T-helper 17 cell (primary cell): ENCODE measurements at regions not wholly inside any gene's neighbourhood (a gene's known extent, or its start where the extent isn't known, plus 50 kb on each side); places are given as distances from the start of the nearest gene placed in this dataset.
"Not testable (repeated sequence)": the region's sequence is repeated elsewhere in the genome, so short reads cannot be mapped to it uniquely, and the experiment has no call there.

Experiments used
- ATAC-seq: fragments of 150-1000 bp; cut with Tn5 transposase; 2 replicates; pipeline ENCODE4 v1.10.0; 2021; ENCODE audit warnings: mild to moderate bottlenecking, moderate library complexity
- DNase-seq, 3 donors: peaks; one replicate each; pipeline versions ENCODE4 v3.0.0 to v3.0.0-alpha.2; 2020 to 2021
- H3K9me3 ChIP-seq: one replicate; pipeline ENCODE4 v1.7.0; 2013; ENCODE audit warnings: low read length, mild to moderate bottlenecking; ENCODE audit not compliant: control insufficient read depth, poor library complexity, severe bottlenecking
- H3K27ac Mint-ChIP-seq: one replicate; pipeline ENCODE4 v1.8.0; 2022; ENCODE audit warnings: mild to moderate bottlenecking, moderate library complexity, mixed read lengths
- H3K27me3 Mint-ChIP-seq: one replicate; pipeline ENCODE4 v1.8.0; 2022; ENCODE audit warnings: mixed read lengths
- H3K36me3 Mint-ChIP-seq: one replicate; pipeline ENCODE4 v1.8.0; 2022; ENCODE audit warnings: low read depth, mixed read lengths
- H3K4me1 Mint-ChIP-seq: one replicate; pipeline ENCODE4 v1.8.0; 2022; ENCODE audit warnings: mild to moderate bottlenecking, mixed read lengths
- H3K4me3 Mint-ChIP-seq: one replicate; pipeline ENCODE4 v1.8.0; 2022; ENCODE audit warnings: mild to moderate bottlenecking, moderate library complexity, mixed read lengths

DNA sequence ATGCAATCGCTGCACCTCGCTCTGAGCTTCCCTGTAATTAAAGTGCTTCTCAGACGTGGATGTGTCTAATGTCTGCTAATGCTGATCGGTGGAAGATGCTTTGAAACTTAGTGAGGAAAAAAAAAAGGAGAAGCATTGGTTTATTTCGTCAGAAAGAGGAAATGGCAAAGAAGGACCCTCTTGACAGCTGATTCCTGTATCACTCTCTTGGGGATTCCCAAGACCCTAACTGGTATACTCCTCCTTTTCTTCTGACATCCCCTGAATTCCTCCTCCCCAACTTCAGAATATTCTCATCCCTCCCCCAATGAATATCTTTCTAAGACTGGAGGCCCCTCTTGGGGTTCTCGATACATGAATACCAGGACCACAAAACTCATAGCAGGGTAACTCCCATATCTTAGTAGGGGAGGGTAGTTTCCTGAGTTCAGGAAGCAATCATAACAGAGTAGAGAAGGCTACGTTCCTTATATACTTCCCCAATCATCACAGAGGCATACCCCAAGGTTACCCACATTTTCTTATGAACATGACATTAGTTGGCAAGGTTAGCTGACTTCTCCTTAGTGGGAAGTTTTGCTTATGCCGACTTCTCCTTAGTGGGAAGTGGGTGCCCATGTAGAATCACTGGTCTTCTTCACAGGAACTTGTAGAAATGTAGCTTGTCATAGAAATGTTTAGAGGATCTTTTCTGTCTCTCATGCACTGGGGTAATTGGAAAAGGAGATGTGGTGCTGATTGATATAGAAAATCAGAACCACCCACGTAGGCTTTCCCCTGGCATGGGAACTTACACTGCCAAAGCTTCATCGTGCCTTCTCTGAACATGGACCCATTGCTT lies 63.8 kb upstream of the ATXN1 start:
- H3K9me3 ChIP-seq = no peaks in the 10 kb centered on the region
- DNase-seq (no peak), ATAC-seq (no peak)
- peaks cover 22% of the 10 kb centered on the region for H3K27me3 Mint-ChIP-seq
- peaks cover 2% of the 10 kb centered on the region for H3K4me1 Mint-ChIP-seq
- no peaks in the 10 kb centered on the region for H3K36me3 Mint-ChIP-seq
- H3K27ac Mint-ChIP-seq = no peak overlapping the region
- no peak overlapping the region for H3K4me3 Mint-ChIP-seq

DNA sequence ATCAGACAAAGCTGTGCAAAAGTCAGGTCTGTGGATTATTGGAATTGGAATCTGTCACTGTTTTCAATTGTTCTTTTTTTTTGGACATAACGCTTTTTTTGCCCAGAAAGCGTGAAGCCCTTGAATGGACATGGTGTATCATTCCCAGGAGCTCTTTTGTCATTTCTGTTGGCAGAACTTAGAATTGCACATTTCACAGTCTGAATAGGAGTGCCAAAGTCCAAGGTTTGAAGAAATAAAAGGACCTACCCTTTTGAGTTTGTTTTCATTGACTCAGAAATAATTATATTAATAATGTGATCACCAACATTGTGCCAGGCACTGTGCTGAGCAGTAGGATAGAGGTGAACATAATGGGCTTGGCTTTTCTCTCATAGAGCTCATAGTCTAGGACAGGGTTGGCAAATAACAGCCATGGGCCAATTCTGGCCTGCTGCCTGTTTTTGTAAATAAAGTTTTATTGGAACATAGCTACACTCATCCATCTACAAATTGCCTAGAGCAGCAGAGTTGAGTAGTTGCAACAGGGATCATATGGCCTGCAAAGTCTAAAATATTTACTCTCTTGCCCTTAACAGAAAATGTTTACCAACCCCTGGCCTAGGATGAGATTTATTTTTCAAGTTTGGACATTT lies 62.6 kb upstream of the ATXN1 start:
- Mint-ChIP-seq H3K4me1 (peaks cover 2% of the 10 kb centered on the region), H3K27me3 (peaks cover 22% of the 10 kb centered on the region), H3K36me3 (no peaks in the 10 kb centered on the region), H3K27ac (no peak overlapping the region), H3K4me3 (no peak overlapping the region)
- no peak for ATAC-seq
- no peak for DNase-seq
- H3K9me3 ChIP-seq = no peaks in the 10 kb centered on the region

DNA sequence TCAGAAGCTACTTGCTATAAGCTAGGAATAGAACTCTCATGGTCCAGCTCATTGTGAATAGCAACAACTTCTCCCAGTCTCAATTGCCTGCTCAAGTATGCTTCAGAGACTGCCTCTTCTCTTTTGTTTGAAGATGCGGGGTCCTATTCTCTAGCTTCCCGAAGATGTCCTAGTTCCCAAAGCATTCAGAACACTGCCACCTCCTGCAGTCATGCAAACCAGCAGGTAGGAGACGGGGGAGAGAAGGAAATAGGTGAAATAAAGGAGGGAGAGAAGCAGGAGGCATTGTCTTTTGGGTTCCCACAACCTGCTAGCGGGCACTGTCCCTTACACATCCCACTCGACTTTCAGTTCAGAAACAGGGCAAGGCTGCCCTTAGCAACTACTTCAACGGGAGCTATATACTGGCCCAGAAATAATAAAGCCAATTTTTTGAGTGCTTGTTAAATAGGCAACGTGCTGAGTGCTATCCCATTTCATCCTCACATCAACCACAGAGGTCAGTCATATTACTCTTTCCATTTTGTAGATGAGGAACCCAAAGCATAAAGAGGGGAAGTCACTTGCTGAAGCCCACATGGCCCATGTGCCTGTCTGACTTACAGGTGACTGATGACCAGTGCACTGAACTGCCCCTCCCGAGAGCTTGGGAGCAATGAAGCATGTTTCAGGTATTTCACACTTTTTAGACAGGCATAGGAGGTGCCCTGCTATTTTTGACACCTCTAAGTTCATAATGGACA lies 61.9 kb upstream of the ATXN1 start:
- Mint-ChIP-seq H3K4me3 (no peak overlapping the region), H3K27me3 (peaks cover 22% of the 10 kb centered on the region), H3K36me3 (no peaks in the 10 kb centered on the region), H3K27ac (no peak overlapping the region), H3K4me1 (peaks cover 2% of the 10 kb centered on the region)
- ATAC-seq (no peak), DNase-seq (no peak)
- H3K9me3 ChIP-seq = no peaks in the 10 kb centered on the region

DNA sequence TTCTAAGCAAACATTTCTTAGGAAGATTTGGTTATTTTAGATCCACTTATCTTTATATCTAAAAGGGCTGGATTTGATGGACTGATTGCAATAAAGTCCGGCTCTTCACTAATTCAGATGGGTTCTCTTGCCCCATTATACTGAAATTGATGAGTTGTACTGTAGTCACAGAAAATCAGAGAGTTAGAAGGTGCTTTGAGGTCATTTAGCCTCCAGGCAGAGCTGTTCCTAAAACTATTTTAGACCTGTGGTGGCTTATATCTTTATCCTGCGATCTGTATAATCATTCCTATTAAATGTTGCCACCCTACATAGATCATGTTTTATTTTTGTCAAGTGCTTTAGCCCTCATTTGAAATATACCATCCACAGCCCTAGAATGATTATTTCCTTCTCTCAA lies 61.3 kb upstream of the ATXN1 start:
- H3K27me3 Mint-ChIP-seq = peaks cover 21% of the 10 kb centered on the region
- no peak for DNase-seq
- H3K9me3 ChIP-seq = no peaks in the 10 kb centered on the region
- H3K27ac Mint-ChIP-seq = no peak overlapping the region
- no peaks in the 10 kb centered on the region for H3K36me3 Mint-ChIP-seq
- peaks cover under 1% of the 10 kb centered on the region for H3K4me1 Mint-ChIP-seq
- ATAC-seq = no peak
- H3K4me3 Mint-ChIP-seq = no peak overlapping the region

DNA sequence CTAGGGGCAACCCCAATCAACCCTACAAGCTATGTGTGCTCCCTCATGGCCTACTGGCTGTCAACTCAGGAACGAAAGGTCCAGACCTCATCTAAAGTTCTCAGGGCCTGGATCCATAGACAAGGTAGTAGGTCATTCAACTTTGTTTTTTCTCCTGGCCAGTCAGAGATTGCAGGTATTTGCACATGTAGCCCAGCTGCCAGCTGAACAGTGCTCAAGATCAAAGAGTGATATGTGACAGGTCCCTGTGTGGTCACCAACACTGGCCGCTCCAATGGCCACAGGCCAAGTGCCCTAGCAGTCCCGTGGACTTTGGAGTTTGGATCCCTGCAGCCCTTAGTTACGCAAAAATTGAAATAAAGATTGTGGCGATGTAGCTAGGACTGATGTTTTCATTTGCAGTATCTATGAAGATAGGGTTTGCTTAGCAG lies 60.6 kb upstream of the ATXN1 start:
- H3K4me1 Mint-ChIP-seq = no peaks in the 10 kb centered on the region
- no peak for ATAC-seq
- H3K36me3 Mint-ChIP-seq = no peaks in the 10 kb centered on the region
- H3K27me3 Mint-ChIP-seq = peaks cover 16% of the 10 kb centered on the region
- H3K4me3 Mint-ChIP-seq = no peak overlapping the region
- no peak overlapping the region for H3K27ac Mint-ChIP-seq
- no peaks in the 10 kb centered on the region for H3K9me3 ChIP-seq
- no peak for DNase-seq

DNA sequence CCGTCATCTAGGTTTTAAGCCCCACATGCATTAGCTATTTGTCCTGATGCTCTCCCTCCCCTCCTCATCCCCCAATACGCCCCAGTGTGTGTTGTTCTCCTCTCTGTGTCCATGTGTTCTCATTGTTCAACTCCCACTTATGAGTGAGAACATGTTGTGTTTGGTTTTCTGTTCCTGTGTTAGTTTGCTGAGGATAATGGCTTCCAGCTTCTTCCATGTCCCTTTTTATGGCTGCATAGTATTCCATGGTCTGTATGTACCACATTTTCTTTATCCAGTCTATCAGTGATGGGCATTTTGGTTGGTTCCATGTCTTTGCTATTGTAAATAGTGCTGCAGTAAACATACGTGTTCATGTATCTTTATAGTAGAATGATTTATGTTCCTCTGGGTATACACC lies 59.0 kb upstream of the ATXN1 start:
- peaks cover 16% of the 10 kb centered on the region for H3K27me3 Mint-ChIP-seq
- not testable (repeated sequence) for H3K9me3 ChIP-seq, ATAC-seq, H3K27ac Mint-ChIP-seq, DNase-seq, H3K4me1 Mint-ChIP-seq, H3K4me3 Mint-ChIP-seq, H3K36me3 Mint-ChIP-seq

DNA sequence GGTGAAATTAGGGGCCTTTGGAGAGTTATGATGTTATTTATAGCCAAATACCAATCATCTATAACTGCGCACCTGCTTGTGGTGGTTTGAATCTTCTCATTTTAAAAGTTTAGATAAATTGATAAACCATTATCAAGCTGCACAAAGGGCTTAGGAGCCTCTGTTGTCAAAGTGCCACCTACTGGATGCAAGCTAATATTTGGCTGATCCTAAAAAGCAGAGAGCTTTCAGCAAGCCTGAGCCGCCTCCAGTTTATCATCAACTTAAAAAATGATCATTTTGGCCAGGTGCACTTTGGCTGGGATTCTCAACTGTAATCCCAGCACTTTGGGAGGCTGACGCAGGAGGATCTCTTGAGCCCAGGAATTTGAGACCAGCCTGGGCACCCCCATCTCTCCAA lies 58.5 kb upstream of the ATXN1 start:
- Mint-ChIP-seq H3K4me1 (no peaks in the 10 kb centered on the region), H3K36me3 (no peaks in the 10 kb centered on the region), H3K27ac (no peak overlapping the region), H3K27me3 (peaks cover 12% of the 10 kb centered on the region), H3K4me3 (no peak overlapping the region)
- no peak for DNase-seq
- ATAC-seq = no peak
- no peaks in the 10 kb centered on the region for H3K9me3 ChIP-seq

DNA sequence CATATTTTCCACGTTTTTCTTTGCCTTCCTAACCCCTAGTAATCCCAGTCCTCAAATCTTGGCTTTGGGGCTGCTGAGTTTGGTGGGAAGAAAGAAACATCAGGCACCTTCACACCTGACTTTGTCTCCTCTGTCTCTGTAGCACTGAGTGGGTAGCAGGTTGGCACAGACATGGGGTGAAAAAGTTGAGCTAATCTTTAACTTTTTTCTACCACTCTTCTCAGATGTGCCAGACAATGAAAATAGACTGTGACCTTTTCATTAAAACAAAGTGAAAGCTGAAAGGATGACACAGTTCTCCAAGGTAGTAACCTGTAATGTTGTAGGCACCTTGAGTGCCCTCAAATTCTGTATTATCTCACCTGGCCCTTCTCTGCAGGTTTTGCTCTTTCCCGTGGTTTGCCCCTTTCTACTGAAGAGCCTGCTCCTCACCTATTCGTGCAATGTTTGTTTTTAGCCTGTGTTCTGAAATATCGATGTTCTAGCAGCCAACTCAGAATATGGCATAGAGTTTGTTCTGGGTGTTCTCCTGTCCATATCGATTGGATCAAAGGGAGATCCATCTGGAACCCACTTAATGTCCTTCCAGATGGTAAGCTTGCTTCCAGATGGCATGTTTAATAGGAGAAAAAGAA lies 57.8 kb upstream of the ATXN1 start:
- H3K27me3 Mint-ChIP-seq = peaks cover 6% of the 10 kb centered on the region
- ATAC-seq = no peak
- no peaks in the 10 kb centered on the region for H3K36me3 Mint-ChIP-seq
- H3K4me1 Mint-ChIP-seq = no peaks in the 10 kb centered on the region
- DNase-seq = no peak
- no peaks in the 10 kb centered on the region for H3K9me3 ChIP-seq
- H3K4me3 Mint-ChIP-seq = no peak overlapping the region
- H3K27ac Mint-ChIP-seq = no peak overlapping the region

DNA sequence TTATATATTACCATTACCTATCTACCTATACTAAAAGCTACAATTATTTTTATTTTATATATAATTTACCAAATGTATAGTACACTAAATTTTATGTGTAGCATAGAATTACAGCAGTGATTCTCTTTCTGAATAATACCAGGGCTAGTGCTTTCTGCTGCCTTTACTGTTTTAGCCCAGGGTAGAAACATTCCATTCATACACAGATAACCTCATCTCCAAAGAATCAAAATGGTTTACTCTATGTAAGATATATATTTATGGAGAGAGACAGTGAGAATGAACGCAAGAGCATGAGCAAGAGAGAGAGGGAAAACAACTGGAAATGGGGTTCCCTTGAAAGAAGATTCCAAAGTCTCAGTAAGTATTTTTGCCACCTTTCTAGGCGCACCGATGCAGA lies 56.3 kb upstream of the ATXN1 start:
- no peaks in the 10 kb centered on the region for H3K9me3 ChIP-seq
- H3K4me1 Mint-ChIP-seq = no peaks in the 10 kb centered on the region
- no peaks in the 10 kb centered on the region for H3K36me3 Mint-ChIP-seq
- H3K4me3 Mint-ChIP-seq = no peak overlapping the region
- no peak for ATAC-seq
- DNase-seq = no peak
- H3K27ac Mint-ChIP-seq = no peak overlapping the region
- peaks cover 6% of the 10 kb centered on the region for H3K27me3 Mint-ChIP-seq

DNA sequence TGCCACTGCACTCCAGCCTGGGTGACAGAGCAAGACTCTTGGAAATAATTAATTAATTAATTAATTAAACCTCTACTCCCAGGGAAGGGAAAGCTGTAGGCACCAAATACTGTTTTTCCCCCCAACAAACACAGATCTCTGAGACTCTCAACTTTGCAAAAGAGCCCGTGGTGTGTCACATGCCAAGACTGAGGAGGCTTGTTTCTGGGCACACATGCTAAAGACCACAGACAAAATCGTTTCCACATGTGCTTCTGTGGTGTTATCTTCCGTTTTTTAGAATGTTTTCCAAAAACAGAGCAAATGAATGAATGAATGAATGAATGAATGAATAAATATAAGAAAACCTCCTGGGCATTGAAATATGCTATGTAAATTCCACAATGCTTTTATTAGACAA lies 55.6 kb upstream of the ATXN1 start:
- Mint-ChIP-seq H3K4me3 (no peak overlapping the region), H3K36me3 (no peaks in the 10 kb centered on the region), H3K27me3 (peaks cover 5% of the 10 kb centered on the region), H3K4me1 (no peaks in the 10 kb centered on the region), H3K27ac (no peak overlapping the region)
- no peak for ATAC-seq
- no peak for DNase-seq
- H3K9me3 ChIP-seq = no peaks in the 10 kb centered on the region

DNA sequence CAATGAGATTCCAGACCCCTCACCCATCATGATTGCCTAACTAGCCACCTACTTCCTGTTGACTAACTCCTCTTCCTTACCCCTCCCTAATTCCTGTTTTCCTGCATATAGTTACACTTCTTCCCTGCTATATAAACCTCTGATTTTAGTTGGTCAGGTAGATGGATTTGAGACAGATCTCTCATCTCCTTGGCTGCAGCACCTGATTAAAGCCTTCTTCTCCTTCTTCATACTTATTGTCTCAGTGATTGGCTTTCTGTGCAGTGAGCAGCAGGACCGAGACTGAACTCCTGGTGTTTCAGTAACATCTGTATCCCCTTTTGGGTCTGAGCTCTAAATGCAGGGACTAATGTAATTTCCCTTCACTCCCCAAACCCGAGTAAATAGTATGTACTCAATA lies 51.7 kb upstream of the ATXN1 start:
- DNase-seq = no peak
- Mint-ChIP-seq H3K4me3 (no peak overlapping the region), H3K27ac (no peak overlapping the region), H3K36me3 (no peaks in the 10 kb centered on the region), H3K4me1 (no peaks in the 10 kb centered on the region), H3K27me3 (no peaks in the 10 kb centered on the region)
- no peak for ATAC-seq
- no peaks in the 10 kb centered on the region for H3K9me3 ChIP-seq

DNA sequence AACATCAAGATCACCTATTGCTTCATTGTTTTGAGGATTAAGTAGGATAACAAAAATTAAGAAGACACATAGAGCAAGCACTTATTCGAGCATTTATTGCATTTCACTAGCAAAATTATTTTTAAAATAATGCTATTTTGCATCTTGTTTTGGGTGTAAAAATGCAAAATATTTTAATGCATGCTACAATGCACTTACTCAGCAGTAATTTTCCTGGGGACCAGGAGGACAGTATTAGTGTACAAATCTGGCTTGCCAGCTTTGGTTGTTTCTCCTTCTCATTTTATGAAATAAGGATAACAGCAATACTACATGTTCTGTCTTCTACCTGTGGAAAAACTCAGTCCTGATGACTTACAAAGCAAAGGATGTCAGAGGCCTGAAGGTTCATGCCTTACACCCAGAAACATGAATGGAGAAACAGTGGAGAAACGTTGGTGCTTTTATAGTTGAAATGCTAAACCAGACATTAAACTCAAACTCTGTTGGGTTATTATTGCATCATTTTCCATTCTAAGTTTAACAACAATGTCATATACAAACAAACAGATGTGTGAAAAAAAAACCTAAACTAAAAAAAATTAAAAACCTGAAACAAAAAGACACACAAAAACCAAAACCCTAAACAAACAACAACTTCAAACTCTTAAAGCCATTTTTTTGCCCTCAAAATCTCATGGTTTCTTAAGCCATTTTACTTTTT lies 50.2 kb upstream of the ATXN1 start:
- Mint-ChIP-seq H3K4me3 (no peak overlapping the region), H3K27me3 (no peaks in the 10 kb centered on the region), H3K4me1 (no peaks in the 10 kb centered on the region), H3K27ac (no peak overlapping the region), H3K36me3 (no peaks in the 10 kb centered on the region)
- ATAC-seq (no peak), DNase-seq (no peak)
- no peaks in the 10 kb centered on the region for H3K9me3 ChIP-seq
